ENCODE measurements at regions not wholly inside any gene's neighbourhood (a gene's known extent, or its start where the extent isn't known, plus 50 kb on each side); places are given as distances from the start of the nearest gene placed in this dataset.

DNA sequence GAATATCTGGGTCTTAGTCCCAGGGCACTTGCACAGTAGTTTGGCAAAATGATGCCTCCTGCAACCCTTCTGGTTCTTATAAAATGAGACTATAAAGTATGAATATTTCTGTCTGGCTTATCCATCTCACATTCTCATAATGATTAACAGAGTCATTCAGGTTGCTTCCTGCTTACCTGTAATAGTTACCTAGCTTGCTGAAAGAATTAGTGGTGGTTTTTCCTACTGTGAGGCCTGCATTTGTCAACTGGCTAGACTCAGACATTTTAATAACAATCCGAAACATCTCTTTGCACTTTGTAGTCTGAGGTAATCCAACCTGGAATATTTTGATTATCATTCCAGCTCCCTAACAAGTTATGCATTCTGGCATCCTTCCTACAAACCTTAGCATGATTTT is 75.6 kb upstream of the POU1F1 start:
- no peak overlapping the region for H3K4me3 ChIP-seq (replicated peaks in 1 of 4; ENCODE audit: control extremely low read depth in 1 of 4, insufficient read depth in 1 of 4, low read depth in 3 of 4, low read length in 4 of 4)
- DNase-seq (ENCODE audit: low read depth in 2 of 2), result no peak
- no peak overlapping the region for H2AFZ ChIP-seq (ENCODE audit: low read length)
- H4K20me1 ChIP-seq (ENCODE audit: control insufficient read depth, extremely low read depth, insufficient read depth, low read length), result no peaks in the 10 kb centered on the region
- no peaks in the 10 kb centered on the region for H3K27me3 ChIP-seq (ENCODE audit: control insufficient read depth, insufficient read depth, low read length)
- TF ChIP-seq CTCF (conservative IDR thresholded peaks at IDR 0.05 in 1 of 2, IDR thresholded peaks at IDR 0.05 in 1 of 2; ENCODE audit: low read depth in 1 of 2, low read length in 2 of 2) (no peak), EZH2 (IDR thresholded peaks at IDR 0.05; ENCODE audit: low read length, missing control alignments) (no peak)
- no peaks in the 10 kb centered on the region for H3K9me3 ChIP-seq (ENCODE audit: control insufficient read depth, insufficient read depth, low read depth, low read length)
- H3K36me3 ChIP-seq (ENCODE audit: control insufficient read depth, insufficient read depth, low read length), result no peaks in the 10 kb centered on the region
- H3K4me2 ChIP-seq (ENCODE audit: extremely low read depth, insufficient read depth, low read length), result no peak overlapping the region
- H3K27ac ChIP-seq (ENCODE audit: insufficient read depth, low read length), result no peak overlapping the region
- H3K4me1 ChIP-seq (ENCODE audit: control insufficient read depth, extremely low read depth, insufficient read depth, low read length), result no peaks in the 10 kb centered on the region
- no peak overlapping the region for H3K9ac ChIP-seq (ENCODE audit: insufficient read depth, low read length)
- H3K79me2 ChIP-seq (ENCODE audit: control insufficient read depth, insufficient read depth, low read length), result no peaks in the 10 kb centered on the region

GRCh38 chr3:87350367-87351199 is 74.2 kb upstream of the POU1F1 start:
- Histone ChIP-seq H3K4me3 (replicated peaks in 1 of 4; ENCODE audit: control extremely low read depth in 1 of 4, insufficient read depth in 1 of 4, low read depth in 3 of 4, low read length in 4 of 4) (no peak overlapping the region), H3K4me2 (ENCODE audit: extremely low read depth, insufficient read depth, low read length) (no peak overlapping the region), H2AFZ (ENCODE audit: low read length) (no peak overlapping the region), H3K36me3 (ENCODE audit: control insufficient read depth, insufficient read depth, low read length) (no peaks in the 10 kb centered on the region), H3K27ac (ENCODE audit: insufficient read depth, low read length) (no peak overlapping the region), H3K4me1 (ENCODE audit: control insufficient read depth, extremely low read depth, insufficient read depth, low read length) (no peaks in the 10 kb centered on the region), H3K79me2 (ENCODE audit: control insufficient read depth, insufficient read depth, low read length) (no peaks in the 10 kb centered on the region), H3K9ac (ENCODE audit: insufficient read depth, low read length) (no peak overlapping the region), H3K27me3 (ENCODE audit: control insufficient read depth, insufficient read depth, low read length) (no peaks in the 10 kb centered on the region), H3K9me3 (ENCODE audit: control insufficient read depth, insufficient read depth, low read depth, low read length) (no peaks in the 10 kb centered on the region), H4K20me1 (ENCODE audit: control insufficient read depth, extremely low read depth, insufficient read depth, low read length) (no peaks in the 10 kb centered on the region)
- TF ChIP-seq EZH2 (IDR thresholded peaks at IDR 0.05; ENCODE audit: low read length, missing control alignments) (no peak), CTCF (conservative IDR thresholded peaks at IDR 0.05 in 1 of 2, IDR thresholded peaks at IDR 0.05 in 1 of 2; ENCODE audit: low read depth in 1 of 2, low read length in 2 of 2) (peak; percentile 85 to 90)
- DNase-seq (ENCODE audit: low read depth in 2 of 2), result peak; percentile 42 to 60

DNA sequence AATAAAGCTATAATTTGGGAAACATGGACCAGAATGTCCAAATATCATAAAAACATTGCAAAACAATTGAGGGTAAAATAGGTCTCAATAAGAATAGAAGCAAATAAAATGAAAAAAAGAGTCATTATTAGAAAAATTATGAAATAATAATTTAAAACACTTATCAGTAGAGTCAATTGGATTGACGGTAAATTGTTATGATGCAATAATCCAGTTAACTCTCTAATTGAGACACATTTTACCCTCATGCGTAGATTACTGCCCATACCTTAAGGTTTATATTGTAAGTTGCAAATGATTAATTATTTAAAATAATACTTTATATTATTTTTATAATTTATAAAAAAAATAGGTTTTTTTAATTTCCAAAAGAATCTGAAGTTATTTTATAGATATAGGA is 73.4 kb upstream of the POU1F1 start:
- Histone ChIP-seq H3K27me3 (ENCODE audit: control insufficient read depth, insufficient read depth, low read length) (no peaks in the 10 kb centered on the region), H3K4me1 (ENCODE audit: control insufficient read depth, extremely low read depth, insufficient read depth, low read length) (no peaks in the 10 kb centered on the region), H3K9me3 (ENCODE audit: control insufficient read depth, insufficient read depth, low read depth, low read length) (no peaks in the 10 kb centered on the region), H3K79me2 (ENCODE audit: control insufficient read depth, insufficient read depth, low read length) (no peaks in the 10 kb centered on the region), H3K36me3 (ENCODE audit: control insufficient read depth, insufficient read depth, low read length) (no peaks in the 10 kb centered on the region), H3K4me3 (replicated peaks in 1 of 4; ENCODE audit: control extremely low read depth in 1 of 4, insufficient read depth in 1 of 4, low read depth in 3 of 4, low read length in 4 of 4) (no peak overlapping the region), H2AFZ (ENCODE audit: low read length) (no peak overlapping the region), H3K4me2 (ENCODE audit: extremely low read depth, insufficient read depth, low read length) (no peak overlapping the region), H3K9ac (ENCODE audit: insufficient read depth, low read length) (no peak overlapping the region), H3K27ac (ENCODE audit: insufficient read depth, low read length) (no peak overlapping the region), H4K20me1 (ENCODE audit: control insufficient read depth, extremely low read depth, insufficient read depth, low read length) (no peaks in the 10 kb centered on the region)
- no peak for DNase-seq (ENCODE audit: low read depth in 2 of 2)
- no peak for TF ChIP-seq CTCF (conservative IDR thresholded peaks at IDR 0.05 in 1 of 2, IDR thresholded peaks at IDR 0.05 in 1 of 2; ENCODE audit: low read depth in 1 of 2, low read length in 2 of 2)
- TF ChIP-seq EZH2 (IDR thresholded peaks at IDR 0.05; ENCODE audit: low read length, missing control alignments), result no peak

All from fibroblast of lung (primary cell).